HepG2 (cell line): ENCODE measurements at regions not wholly inside any gene's neighbourhood (a gene's known extent, or its start where the extent isn't known, plus 50 kb on each side); places are given as distances from the start of the nearest gene placed in this dataset.

ENCODE experiments used
- ATAC-seq: fragments of 200-7000 bp; cut with Tn5 transposase; 3 replicates; pipeline ENCODE4 v1.9.1; 2020; ENCODE audit warnings: mild to moderate bottlenecking, moderate library complexity
- BruUV-seq: library from RNA; stranded (reverse); fragments of 400-500 nt; replicated peaks from 2 replicates; lab custom pipeline; 2021; lab: Mats Ljungman, UMichigan
- CTCF ChIA-PET: fragments of 300-600 bp; formaldehyde crosslinking; extraction: SDS; loops from one replicate; lab custom pipeline; 2021; ENCODE audit warnings: low total read pairs, inconsistent platforms, low intra/inter-chr PET ratio; lab: Yijun Ruan, JAX
- POLR2A ChIA-PET: fragments of 350-600 bp; sonication (Branson Sonifier 250); formaldehyde crosslinking; loops from one replicate; lab custom pipeline; 2020; ENCODE audit warnings: antibody characterized with exemption, inconsistent platforms; lab: Yijun Ruan, JAX
- DNase-seq: peaks from one replicate; pipeline ENCODE4 v3.0.0-alpha.2; 2015; ENCODE audit warnings: low spot score
- FAIRE-seq: peaks from 3 replicates; lab custom pipeline; 2011; peaks lifted over from hg19 to GRCh38; lab: Jason Lieb, UNC
- H2AFZ ChIP-seq: one replicate; pipeline ENCODE4 v1.6.1; 2011; ENCODE audit warnings: low read length, inconsistent platforms
- H3K27ac ChIP-seq: fragments of 300-600 bp; 3 replicates; pipeline ENCODE4 v1.8.0; 2011; ENCODE audit warnings: mixed run types, mild to moderate bottlenecking, mixed read lengths, low read length, inconsistent platforms; ENCODE audit not compliant: insufficient read depth; ENCODE audit errors: extremely low read length
- H3K27me3 ChIP-seq, 2 experiments: fragments of 200-600 bp in 1 of 2; 2 replicates in 1 of 2; 3 replicates in 1 of 2; pipeline versions ENCODE4 v1.6.0 to v1.8.0; 2011; ENCODE audit warnings: low read length in 2 of 2, mild to moderate bottlenecking in 2 of 2, moderate library complexity in 2 of 2, inconsistent platforms in 1 of 2; ENCODE audit not compliant: insufficient read depth in 2 of 2, control insufficient read depth in 1 of 2
- H3K36me3 ChIP-seq, 2 experiments: fragments of 200-600 bp in 1 of 2; replicated peaks in 1 of 2; 2 replicates in 1 of 2; 3 replicates in 1 of 2; pipeline versions ENCODE4 v1.5.1 to v1.8.0; 2011; ENCODE audit warnings: low read length in 2 of 2, inconsistent platforms in 1 of 2; ENCODE audit not compliant: insufficient read depth in 2 of 2, control insufficient read depth in 1 of 2
- H3K4me1 ChIP-seq: 2 replicates; pipeline ENCODE4 v1.5.1; 2012; ENCODE audit warnings: low read length, inconsistent platforms; ENCODE audit not compliant: insufficient read depth
- H3K4me2 ChIP-seq: 2 replicates; pipeline ENCODE4 v1.6.0; 2011; ENCODE audit warnings: low read depth, low read length, inconsistent platforms
- H3K4me3 ChIP-seq, 3 experiments: fragments of 200-600 bp in 1 of 3; sonication (generic), shearing (Covaris generic) in 1 of 3; replicated peaks in 1 of 3; 2 replicates each; pipeline ENCODE4 v1.5.1; 2011 to 2016; ENCODE audit warnings: low read length in 3 of 3, inconsistent platforms in 2 of 3, low read depth in 2 of 3, mild to moderate bottlenecking in 2 of 3, control low read depth in 1 of 3, mixed read lengths in 1 of 3; ENCODE audit not compliant: insufficient read depth in 1 of 3
- H3K79me2 ChIP-seq: one replicate; pipeline ENCODE4 v1.6.1; 2011; ENCODE audit warnings: low read length, inconsistent platforms; ENCODE audit not compliant: insufficient read depth
- H3K9ac ChIP-seq: 2 replicates; pipeline ENCODE4 v1.6.0; 2011; ENCODE audit warnings: mild to moderate bottlenecking, low read depth, low read length, inconsistent platforms; ENCODE audit not compliant: insufficient read depth
- H3K9me3 ChIP-seq: 2 replicates; pipeline ENCODE4 v1.5.1; 2012; ENCODE audit warnings: mild to moderate bottlenecking, low read length
- H4K20me1 ChIP-seq: 2 replicates; pipeline ENCODE4 v1.6.0; 2011; ENCODE audit warnings: inconsistent platforms, mild to moderate bottlenecking, low read length, moderate library complexity; ENCODE audit not compliant: insufficient read depth
- BORCS8-MEF2B ChIP-seq: sonication (generic); formaldehyde crosslinking; IDR thresholded peaks from 2 replicates; pipeline ENCODE4 v1.8.0; 2022; ENCODE audit warnings: mild to moderate bottlenecking, missing genetic modification reagents
- ELF4 ChIP-seq: sonication (generic); formaldehyde crosslinking; IDR thresholded peaks from 2 replicates; pipeline ENCODE4 v1.5.0; 2020; ENCODE audit warnings: missing genetic modification reagents, mild to moderate bottlenecking, moderate library complexity, borderline replicate concordance
- NKX3-1 ChIP-seq: sonication (generic); formaldehyde crosslinking; IDR thresholded peaks from 2 replicates; pipeline ENCODE4 v1.5.0; 2020; ENCODE audit warnings: missing genetic modification reagents
- SIX4 ChIP-seq: sonication (generic); formaldehyde crosslinking; IDR thresholded peaks from 2 replicates; pipeline ENCODE4 v1.4.0; 2020; ENCODE audit warnings: missing genetic modification reagents
- ZBTB43 ChIP-seq: sonication (generic); formaldehyde crosslinking; conservative IDR thresholded peaks from 2 replicates; pipeline ENCODE4 v1.4.0; 2020; ENCODE audit warnings: missing genetic modification reagents
- ZNF510 ChIP-seq: sonication (generic); formaldehyde crosslinking; IDR thresholded peaks from 2 replicates; pipeline ENCODE4 v1.4.0; 2020; ENCODE audit warnings: low read depth, mild to moderate bottlenecking, missing genetic modification reagents
- ZSCAN20 ChIP-seq: sonication (generic); formaldehyde crosslinking; IDR thresholded peaks from 2 replicates; pipeline ENCODE4 v1.4.0; 2020; ENCODE audit warnings: missing genetic modification reagents, mild to moderate bottlenecking, borderline replicate concordance
- ZSCAN31 ChIP-seq: sonication (generic); formaldehyde crosslinking; IDR thresholded peaks from 2 replicates; pipeline ENCODE4 v1.5.0; 2020; ENCODE audit warnings: low read depth, mild to moderate bottlenecking, missing genetic modification reagents
- WGBS: methylation state at CpG from one replicate; pipeline ENCODE4 v1.1.6; 2017; ENCODE audit warnings: low lambda C conversion rate; 5-methylcytosine and 5-hydroxymethylcytosine counted together
- in situ Hi-C: cut with HindIII; loops from 2 replicates; pipeline ENCODE4 v1.10.0; 2017; ENCODE audit warnings: low pct_unique_long_range_greater_than_20kb; ENCODE audit not compliant: extremely low pct_ligation_motif_present
- intact Hi-C: fragments of 100-400 bp; cut with micrococcal nuclease; formaldehyde crosslinking; loops from one replicate; pipeline ENCODE4 v1.10.0; 2022; ENCODE audit not compliant: unreplicated experiment
- TF ChIP-seq, protein P1 (sequence below): sonication (generic); formaldehyde crosslinking; IDR thresholded peaks from 2 replicates; pipeline ENCODE4 v1.5.0; 2020; ENCODE audit warnings: missing genetic modification reagents

DNA sequence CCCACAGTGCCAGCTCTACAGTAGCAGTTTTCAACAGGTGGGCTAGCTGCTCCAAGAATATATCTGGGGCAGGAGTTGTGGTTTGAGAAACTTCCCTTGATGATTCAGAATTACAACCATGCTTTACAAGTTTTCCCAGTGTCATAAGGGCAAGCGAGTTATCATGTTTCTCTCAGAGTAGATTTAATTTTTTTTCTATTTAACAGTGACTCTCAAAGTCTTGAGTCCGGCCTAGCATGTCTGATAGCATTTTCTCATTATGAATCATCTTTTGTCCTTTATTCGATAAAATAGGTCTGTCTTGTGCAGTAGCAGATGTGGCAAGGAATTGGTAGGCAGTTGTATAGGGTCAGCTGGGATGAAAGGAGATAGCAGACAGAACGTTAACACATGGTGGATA, 62.2 kb upstream of the SPANXD start:
- DNase-seq = no peak
- TF ChIP-seq ZSCAN31 (CRISPR knock-in tag) = no peak
- no peak for ATAC-seq
- H3K4me2 ChIP-seq = no peak overlapping the region
- no peak overlapping the region for H3K4me3 ChIP-seq
- WGBS = 0% methylated on average over 4 of the region's 4 CpGs
- H3K79me2 ChIP-seq = no peaks in the 10 kb centered on the region
- in situ Hi-C loops = no loop called here
- peaks cover 25% of the 10 kb centered on the region for H3K9me3 ChIP-seq
- POLR2A ChIA-PET = no interaction called here
- H3K27me3 ChIP-seq = no peaks in the 10 kb centered on the region
- no peak overlapping the region for H2AFZ ChIP-seq
- FAIRE-seq = no peak
- intact Hi-C loops = no loop called here
- CTCF ChIA-PET = no interaction called here
- no peaks in the 10 kb centered on the region for H4K20me1 ChIP-seq
- no peak overlapping the region for H3K27ac ChIP-seq
- no peak overlapping the region for H3K9ac ChIP-seq
- H3K36me3 ChIP-seq = no peaks in the 10 kb centered on the region
- no peaks in the 10 kb centered on the region for H3K4me1 ChIP-seq
- BruUV-seq = no TSS peak

DNA sequence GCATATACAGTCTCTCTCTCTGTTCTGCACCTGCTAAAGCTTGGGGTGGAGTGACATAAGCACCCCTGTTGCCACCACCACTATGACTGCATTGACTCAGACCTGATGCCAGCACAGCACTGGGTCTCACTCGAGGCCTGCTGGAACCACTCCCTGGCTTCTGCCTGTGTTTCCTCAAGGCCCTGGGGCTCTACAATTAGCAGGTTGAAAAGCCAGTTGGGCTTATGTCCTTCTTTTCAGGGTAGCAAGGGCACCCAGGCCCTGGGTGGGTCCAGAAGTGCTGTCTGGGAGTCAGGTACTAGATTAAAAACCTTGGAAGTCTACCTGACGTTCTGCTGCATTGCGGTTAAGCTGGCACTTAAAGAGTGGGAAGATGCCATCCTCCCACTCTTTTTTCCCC, 50.5 kb upstream of the MAGEC3 start:
- no TSS peak for BruUV-seq
- FAIRE-seq (no peak), DNase-seq (no peak), ATAC-seq (no peak)
- Histone ChIP-seq H3K4me1 (no peaks in the 10 kb centered on the region), H3K9me3 (no peaks in the 10 kb centered on the region; the same call in 1 of the 2 replicates), H3K27ac (no peak overlapping the region), H3K4me3 (no peak overlapping the region), H3K27me3 (no peaks in the 10 kb centered on the region), H3K4me2 (no peak overlapping the region), H3K36me3 (no peaks in the 10 kb centered on the region), H2AFZ (no peak overlapping the region), H3K79me2 (no peaks in the 10 kb centered on the region), H4K20me1 (no peaks in the 10 kb centered on the region), H3K9ac (no peak overlapping the region)
- in situ Hi-C loops (no loop called here), intact Hi-C loops (no loop called here)
- WGBS = 33% methylated on average over 3 of the region's 3 CpGs
- TF ChIP-seq ZBTB43 (CRISPR knock-in tag) = no peak
- TF ChIP-seq ZNF510 (CRISPR knock-in tag) = no peak
- TF ChIP-seq, protein P1, sequence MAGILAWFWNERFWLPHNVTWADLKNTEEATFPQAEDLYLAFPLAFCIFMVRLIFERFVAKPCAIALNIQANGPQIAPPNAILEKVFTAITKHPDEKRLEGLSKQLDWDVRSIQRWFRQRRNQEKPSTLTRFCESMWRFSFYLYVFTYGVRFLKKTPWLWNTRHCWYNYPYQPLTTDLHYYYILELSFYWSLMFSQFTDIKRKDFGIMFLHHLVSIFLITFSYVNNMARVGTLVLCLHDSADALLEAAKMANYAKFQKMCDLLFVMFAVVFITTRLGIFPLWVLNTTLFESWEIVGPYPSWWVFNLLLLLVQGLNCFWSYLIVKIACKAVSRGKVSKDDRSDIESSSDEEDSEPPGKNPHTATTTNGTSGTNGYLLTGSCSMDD = no peak
- TF ChIP-seq ELF4 = no peak
- no peak for TF ChIP-seq BORCS8-MEF2B (CRISPR knock-in tag)
- no peak for TF ChIP-seq NKX3-1 (CRISPR knock-in tag)
- TF ChIP-seq ZSCAN20 (CRISPR knock-in tag) = no peak
- TF ChIP-seq SIX4 (CRISPR knock-in tag) = no peak
- CTCF ChIA-PET = no interaction called here
- POLR2A ChIA-PET = no interaction called here
